UCSD-AML1 (cell line): ENCODE measurements at regions not wholly inside any gene's neighbourhood (a gene's known extent, or its start where the extent isn't known, plus 50 kb on each side); places are given as distances from the start of the nearest gene placed in this dataset.
"Not testable (repeated sequence)": the region's sequence is repeated elsewhere in the genome, so short reads cannot be mapped to it uniquely, and the experiment has no call there.

Experiments used
- DNase-seq: peaks from one replicate; lab custom pipeline; 2025; ENCODE audit not compliant: unreplicated experiment; lab: John Stamatoyannopoulos, UW

GRCh38 chr2:83976628-83977027, 482.5 kb downstream of the SUCLG1 start:
- DNase-seq: not testable (repeated sequence)

DNA sequence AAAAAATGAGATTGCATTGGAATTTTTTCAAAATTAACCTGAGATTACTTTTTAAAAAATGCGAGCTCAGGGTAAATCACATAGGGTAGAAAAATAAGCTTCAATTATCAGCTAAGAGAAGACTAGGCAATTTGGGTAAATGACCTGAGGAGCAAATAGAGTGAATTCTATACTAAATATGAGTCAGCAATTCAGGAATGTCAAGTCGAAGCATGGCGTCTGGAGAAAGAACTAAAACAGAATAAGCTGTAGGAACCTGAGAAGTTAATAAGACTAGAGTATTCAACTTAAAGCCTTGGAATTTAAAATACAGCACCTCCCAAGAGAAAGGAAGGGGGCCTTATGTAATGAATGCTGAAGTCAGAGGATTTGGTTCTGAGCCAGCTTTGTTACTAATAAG, 487.0 kb downstream of the SUCLG1 start:
- no peak for DNase-seq

GRCh38 chr2:83971547-83971946, 487.5 kb downstream of the SUCLG1 start:
- DNase-seq: no peak

- no peak for DNase-seq
Measured at GRCh38 chr2:83970217-83970929, 488.7 kb downstream of the SUCLG1 start.

GRCh38 chr2:83969085-83969484, 490.0 kb downstream of the SUCLG1 start:
- DNase-seq: no peak

DNA sequence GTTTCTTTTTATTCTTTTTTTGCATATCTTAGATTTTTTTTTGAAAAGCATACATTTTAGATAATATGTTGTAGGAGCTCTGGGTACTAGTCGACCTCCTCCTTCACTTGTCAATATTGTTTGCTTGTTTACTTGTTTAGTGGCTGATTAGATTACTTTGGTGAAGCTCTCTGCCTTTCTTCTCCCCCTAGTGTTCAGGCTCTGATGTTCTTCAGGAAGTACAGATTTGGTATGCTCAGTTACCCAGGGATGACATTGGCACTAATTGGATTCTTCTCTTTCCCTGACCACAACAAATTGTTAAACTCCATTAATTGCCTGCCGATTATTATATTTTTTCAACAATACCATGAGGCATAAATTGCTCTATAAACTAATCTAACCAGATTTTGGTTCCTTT, 491.2 kb downstream of the SUCLG1 start:
- DNase-seq: no peak

DNA sequence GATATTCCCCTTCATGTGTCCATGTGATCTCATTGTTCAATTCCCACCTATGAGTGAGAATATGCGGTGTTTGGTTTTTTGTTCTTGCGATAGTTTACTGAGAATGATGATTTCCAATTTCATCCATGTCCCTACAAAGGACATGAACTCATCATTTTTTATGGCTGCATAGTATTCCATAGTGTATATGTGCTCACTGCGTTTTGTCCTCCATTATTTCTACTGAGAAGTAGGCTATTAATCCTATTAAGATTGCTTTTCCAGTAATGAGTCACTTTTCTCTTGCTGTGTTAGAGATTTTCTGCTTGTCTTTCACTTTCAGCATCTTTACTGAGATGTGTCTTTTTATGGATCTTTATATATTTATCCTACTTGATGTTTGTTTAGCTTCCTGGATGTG, 492.1 kb downstream of the SUCLG1 start:
- not testable (repeated sequence) for DNase-seq

DNA sequence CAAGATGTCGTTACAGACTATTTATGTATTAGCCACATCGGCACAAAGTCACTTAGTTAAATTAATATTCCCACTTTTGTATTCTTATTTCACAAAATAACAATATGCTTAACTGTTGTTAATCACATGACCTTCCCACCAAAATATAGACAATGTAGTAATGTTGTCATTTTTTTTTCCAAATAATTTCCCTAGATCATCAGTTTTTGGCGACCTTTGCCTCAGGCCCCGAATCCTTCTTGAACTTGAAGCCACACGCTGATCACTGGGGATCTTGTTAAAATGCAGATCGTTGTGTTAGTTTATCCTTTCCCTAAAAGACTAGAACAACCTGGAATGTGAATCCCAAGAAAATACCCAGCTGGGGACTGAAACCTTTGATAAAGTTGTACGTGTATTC, 497.6 kb downstream of the SUCLG1 start:
- DNase-seq: no peak

GRCh38 chr2:83960371-83960770, 498.7 kb downstream of the SUCLG1 start:
- no peak for DNase-seq

DNA sequence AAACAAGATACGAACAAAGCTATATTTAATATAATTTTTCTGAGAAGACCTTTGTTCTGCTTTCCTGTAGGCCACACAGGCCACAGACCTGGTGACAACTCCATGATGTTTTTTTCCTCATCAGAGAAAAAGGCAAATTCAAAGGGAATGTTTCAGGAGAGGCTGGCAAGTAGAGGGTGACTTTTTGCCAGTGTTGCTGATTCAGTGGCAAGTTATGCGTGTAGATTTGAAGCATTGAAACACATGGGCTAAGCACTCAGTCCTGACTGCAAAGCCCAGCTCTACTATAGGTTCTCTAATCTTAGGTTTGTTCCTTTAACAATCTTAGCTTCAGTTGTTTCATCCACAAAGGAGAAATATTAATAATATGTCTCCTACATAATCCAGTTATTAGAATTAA, 499.8 kb downstream of the SUCLG1 start:
- DNase-seq: no peak

GRCh38 chr2:83956991-83957390, 502.1 kb downstream of the SUCLG1 start:
- DNase-seq: no peak

DNA sequence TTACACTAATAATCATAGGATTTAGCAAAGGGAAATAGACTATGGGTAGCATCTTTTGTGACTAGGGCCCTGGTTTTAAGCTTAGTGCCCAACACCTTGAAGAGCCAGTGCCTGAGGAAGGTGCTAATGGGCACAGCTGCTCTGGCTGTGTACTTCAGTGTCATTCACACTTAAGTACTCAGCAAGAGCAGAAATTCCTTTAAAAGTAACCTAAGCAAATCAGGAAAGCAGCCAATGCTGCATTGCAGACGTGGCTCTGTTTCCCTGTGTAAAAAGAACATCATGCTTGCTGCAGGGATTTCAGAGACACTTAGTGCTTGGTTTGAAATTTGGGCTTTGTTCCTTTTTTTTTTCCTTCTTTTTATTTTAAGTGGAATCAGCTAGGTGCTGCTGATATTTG, 505.4 kb downstream of the SUCLG1 start:
- DNase-seq: no peak

DNA sequence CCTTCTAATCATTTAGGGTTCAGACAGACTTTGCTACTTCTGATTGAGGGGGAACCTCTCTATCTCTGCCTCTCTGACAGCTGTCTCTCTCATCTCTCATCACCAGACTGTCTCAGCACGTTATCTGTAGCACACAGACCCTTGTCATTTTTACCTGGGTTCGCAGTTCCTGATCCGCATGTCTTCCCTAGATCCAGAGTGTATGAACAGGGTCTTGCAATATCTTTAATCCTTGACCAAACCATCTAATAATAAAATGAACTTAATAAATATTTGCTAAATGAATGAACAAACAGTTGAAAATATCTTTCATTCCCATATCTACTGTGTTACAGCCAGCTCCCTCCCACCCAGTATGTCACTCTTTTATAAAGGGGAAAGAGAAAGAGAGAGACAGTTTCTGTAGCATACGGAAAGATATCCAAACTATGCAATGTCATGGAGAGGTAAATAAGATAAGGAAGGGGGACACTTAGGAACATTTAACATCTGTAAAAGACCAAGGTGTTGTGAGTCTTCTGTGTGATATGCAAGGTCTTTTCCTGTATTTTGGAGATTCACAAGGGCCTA, 507.6 kb downstream of the SUCLG1 start:
- DNase-seq: no peak

DNA sequence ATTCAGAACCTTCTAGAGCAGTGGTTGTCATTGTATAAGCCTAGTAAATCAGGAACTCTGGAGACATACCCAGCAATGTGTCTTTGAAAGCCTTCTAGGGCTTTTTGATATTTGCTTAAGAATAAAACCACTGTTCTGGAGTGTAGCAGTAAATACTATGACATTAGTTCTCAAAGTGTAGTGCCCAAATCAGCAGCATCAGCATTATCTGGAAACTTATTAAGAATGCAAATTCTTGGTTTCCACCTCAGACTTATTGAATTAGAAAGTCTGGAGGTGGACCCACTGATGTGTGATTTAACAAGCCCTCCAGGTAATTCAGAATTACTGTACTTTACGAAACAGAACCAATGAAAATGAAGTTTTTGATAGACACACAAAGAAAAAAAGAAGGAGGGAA, 509.7 kb downstream of the SUCLG1 start:
- no peak for DNase-seq

DNA sequence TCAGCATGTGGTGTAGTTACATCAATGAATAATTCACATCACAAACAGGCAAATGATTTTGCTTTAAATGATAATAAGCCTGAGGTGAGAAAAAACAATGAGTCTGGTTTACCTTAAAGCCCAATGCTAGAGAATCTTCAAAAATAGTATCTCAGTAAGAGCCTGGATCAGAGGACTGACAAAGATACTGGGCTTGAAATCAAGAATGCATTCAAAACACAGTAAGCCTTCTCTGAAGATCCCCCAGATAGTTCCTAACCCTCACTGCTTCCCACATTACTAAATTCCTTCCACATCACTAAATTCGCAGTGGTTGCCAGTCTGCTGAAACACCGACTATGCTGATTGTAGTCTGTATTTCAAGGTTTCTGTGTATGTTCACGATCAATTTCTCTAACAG, 514.9 kb downstream of the SUCLG1 start:
- no peak for DNase-seq

- DNase-seq: no peak
Measured at GRCh38 chr2:83943265-83943664, 515.8 kb downstream of the SUCLG1 start.

DNA sequence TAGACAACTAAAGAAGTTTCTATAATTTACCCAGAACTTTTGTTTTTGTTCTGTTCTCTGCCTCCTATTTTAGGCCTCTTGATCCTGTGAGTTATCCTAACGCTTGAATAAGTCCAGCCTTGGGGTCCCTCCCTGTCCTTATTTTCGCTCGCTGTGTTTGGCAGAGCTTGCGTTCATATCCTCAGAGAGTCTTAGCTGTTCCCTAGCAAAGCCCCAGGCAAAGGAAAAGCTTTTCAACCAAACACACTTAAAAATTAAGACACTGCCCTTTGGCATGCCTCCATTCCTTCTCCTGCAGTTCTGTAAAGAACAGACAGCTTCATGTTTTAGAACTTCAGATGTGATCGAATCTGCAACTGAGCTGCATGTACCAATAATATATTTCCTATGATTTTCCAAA, 517.2 kb downstream of the SUCLG1 start:
- no peak for DNase-seq

DNA sequence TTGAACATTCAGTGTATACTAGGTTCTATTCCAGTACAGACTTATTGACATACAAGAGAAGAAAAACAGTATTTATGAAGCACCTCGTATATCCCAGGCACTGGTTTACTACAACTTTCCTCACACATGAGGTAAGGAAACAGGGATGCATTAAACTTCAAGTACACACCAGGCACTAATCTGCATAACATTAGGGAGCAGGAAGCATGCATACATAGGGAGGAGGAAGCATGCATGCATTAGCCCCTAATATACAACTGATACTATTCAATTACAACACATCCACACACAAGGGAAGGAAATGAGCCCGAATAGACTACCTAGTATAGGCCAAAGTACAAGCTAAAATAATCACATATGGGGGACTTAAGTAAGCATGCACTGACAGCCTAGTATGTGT, 525.3 kb downstream of the SUCLG1 start:
- no peak for DNase-seq

GRCh38 chr2:83923531-83923930, 535.5 kb downstream of the SUCLG1 start:
- DNase-seq: no peak

- no peak for DNase-seq
Measured at GRCh38 chr2:83916559-83916958, 542.5 kb downstream of the SUCLG1 start.

DNA sequence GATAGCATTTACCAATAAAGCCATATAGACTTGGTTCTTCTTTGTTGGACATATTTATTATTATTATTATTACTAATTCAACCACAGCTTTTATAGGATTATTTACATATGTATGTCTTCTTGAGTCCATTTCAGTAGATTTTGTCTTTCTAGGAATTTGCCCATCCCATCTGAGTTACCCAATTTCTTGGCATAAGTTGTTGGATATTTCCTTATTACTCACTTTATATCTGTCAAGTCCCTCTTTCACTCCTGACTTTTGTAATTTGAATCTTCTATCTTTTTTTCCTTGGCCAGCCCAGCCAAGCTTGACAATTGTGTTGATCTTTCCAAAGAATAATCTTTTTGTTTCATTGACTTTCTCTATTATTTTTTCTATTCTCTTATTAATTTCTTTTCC, 543.7 kb downstream of the SUCLG1 start:
- no peak for DNase-seq

GRCh38 chr2:83908750-83909149, 550.3 kb downstream of the SUCLG1 start:
- no peak for DNase-seq

DNA sequence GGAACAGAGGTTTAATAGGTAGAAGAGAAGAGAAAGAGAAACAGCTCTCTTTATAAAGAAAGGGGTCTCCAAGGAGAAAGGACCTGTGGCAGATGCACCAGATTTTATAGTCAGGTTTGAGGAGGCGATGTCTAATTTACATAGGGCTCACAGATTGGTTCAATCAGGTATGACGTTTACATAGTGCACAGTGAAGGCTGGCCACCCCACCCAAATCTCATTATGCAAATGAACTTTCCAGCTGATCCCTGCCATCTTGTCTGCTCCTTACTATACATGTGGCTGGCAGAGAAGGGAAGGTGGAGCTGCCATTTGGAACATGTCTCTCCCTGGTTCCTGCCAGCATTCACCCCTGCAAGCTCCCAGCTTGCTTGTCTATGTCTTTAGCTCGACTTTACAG, 557.8 kb downstream of the SUCLG1 start:
- DNase-seq: no peak
